C4-2B (cell line): ENCODE measurements at regions not wholly inside any gene's neighbourhood (a gene's known extent, or its start where the extent isn't known, plus 50 kb on each side); places are given as distances from the start of the nearest gene placed in this dataset.

Experiments used
- CTCF ChIP-seq: fragments of 450-650 bp; conservative IDR thresholded peaks from 2 replicates; pipeline ENCODE4 v1.5.1; 2017; ENCODE audit warnings: mild to moderate bottlenecking
- ZFX ChIP-seq: fragments of 450-650 bp; IDR thresholded peaks from 2 replicates; pipeline ENCODE4 v1.6.1; 2017

GRCh38 chr11:33420959-33421566, 163.9 kb downstream of the HIPK3 start:
- TF ChIP-seq CTCF (no peak), ZFX (no peak)
